ENCODE measurements at regions not wholly inside any gene's neighbourhood (a gene's known extent, or its start where the extent isn't known, plus 50 kb on each side); places are given as distances from the start of the nearest gene placed in this dataset.

GRCh38 chr5:8905021-8905420 lies 640.9 kb downstream of the SEMA5A start:
- DNase-seq (ENCODE audit: low read depth, low spot score): no peak

DNA sequence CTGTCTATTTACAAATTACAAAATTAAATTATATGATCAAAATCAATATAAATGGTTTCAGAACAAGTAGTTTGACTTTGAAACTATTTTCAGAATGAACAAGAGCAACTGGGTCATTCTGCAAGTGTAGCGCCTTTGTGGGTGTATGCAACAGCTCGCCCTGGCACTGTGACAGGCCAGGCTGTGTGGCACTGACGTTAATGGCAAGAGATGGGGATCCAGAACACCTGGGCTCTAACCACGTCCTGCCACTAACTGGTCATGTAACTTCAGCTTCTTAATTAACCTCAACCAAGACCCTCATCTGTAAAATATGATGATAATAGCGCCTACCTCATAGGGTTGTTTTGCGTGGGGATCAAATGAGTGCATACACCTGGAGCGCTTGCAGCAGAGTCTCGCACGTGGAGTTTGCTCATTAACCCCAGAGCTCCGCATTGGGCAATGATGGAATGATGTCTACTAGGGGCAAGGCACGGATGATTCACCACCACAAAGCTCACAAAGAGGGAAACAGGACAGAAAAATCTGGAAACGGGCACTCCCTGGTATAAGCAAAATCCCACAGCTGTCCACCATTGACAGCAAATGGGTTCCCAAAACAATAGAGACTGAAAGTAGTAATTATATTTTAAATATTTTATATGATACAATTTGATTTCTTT lies 639.4 kb downstream of the SEMA5A start:
- no peak for DNase-seq (ENCODE audit: low read depth, low spot score)

DNA sequence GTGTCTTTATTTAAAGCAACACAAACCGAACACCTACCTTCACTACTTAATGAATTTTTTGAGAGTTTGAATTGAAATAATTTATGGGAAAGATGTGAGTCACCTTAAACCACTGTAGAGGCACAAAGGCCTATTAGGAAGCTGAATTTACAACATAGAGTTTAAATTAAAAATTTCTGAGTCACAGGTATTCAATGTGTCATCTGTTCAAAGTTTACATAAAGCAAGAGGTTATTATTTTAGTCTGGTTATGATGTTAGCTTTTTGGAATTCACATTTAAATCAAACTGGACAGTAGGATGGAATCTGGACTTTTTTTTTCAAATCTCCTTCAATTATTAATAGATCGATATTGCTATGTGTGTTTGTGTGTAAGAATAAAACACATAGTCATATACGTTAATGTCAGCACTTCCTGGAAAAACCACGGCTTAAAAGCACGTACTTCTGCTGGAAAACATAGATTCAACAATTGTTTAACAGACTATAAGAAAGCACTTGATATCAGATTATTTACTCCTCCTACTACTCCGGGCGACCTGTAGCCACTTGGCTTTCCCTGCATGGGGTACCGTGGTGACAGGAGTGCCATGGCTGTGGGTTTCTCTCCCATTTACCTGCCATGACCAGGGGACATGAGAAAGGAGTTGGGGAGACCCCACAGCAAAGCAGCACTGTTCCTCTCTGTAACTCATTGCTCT lies 638.6 kb downstream of the SEMA5A start:
- no peak for DNase-seq (ENCODE audit: low read depth, low spot score)

DNA sequence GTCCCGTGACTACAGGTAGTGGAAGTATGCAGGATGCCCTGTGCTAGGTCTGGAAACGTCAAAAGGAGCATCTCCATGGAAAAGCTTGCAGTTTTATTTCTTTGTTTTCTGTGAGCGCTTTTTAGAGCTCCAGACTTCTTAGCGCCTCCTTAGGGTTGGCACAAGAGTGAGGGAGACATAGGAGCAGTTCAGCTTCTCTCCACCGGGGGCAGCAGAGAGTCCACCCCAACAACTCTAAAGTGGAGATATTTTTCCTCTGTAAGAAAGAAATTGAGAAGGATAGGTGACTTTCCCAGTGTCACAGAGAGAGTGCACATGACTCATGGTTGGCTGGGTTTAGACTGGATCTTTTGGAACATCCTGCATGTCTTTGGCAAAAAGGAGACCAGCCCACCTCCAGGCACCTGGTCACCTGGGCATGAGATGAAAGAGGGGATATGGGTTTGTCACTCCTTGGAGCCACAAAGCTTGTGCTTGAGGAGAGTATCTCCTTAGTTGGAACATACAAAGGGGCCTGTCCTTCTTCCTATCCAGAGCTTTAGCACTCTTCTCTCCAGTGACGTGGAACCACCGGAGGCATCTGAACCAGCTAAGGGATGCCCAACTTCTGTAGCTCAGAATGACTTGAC lies 637.7 kb downstream of the SEMA5A start:
- peak; percentile 85 for DNase-seq (ENCODE audit: low read depth, low spot score)

DNA sequence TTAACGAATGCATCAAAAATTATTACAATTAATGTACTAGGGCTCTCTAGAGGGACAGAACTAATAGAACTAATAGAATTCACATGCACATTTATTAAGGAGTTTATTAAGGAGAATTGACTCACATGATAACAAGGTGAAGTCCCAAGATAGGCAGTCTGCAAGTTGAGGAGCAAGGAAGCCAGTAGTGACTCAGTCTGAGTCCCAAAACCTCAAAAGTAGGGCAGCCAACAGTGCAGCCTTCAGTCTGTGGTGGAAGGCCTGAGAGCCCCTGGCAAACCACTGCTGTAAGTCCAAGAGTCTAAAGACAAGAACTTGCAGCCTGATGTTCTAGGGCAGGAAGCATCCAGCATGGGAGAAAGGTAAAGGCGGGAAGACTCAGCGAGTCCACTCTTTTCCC lies 633.8 kb downstream of the SEMA5A start:
- no peak for DNase-seq (ENCODE audit: low read depth, low spot score)

DNA sequence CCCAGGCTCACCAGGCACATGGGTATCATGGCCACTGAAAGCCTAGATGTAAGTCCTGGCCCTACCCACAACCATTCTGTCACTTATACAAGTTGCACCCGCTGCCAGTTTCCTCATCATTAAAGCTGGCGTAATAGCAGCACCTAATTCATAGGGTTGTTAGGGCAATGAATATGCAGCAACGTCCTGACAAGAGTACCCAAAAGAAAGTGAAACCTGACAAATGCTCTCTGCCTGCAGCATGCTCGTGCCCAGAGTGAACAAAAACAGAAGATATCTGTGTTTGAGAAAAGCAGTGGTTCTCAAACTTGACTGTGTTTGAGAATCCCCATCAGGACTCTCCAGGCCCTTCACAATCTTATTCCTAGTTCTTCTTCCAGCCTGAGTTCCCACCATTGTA lies 632.4 kb downstream of the SEMA5A start:
- no peak for DNase-seq (ENCODE audit: low read depth, low spot score)

- no peak for DNase-seq (ENCODE audit: low read depth, low spot score)
Measured at GRCh38 chr5:8919096-8919495, 626.8 kb downstream of the SEMA5A start.

- DNase-seq (ENCODE audit: low read depth, low spot score): no peak
Measured at GRCh38 chr5:8923526-8923925, 622.3 kb downstream of the SEMA5A start.

DNA sequence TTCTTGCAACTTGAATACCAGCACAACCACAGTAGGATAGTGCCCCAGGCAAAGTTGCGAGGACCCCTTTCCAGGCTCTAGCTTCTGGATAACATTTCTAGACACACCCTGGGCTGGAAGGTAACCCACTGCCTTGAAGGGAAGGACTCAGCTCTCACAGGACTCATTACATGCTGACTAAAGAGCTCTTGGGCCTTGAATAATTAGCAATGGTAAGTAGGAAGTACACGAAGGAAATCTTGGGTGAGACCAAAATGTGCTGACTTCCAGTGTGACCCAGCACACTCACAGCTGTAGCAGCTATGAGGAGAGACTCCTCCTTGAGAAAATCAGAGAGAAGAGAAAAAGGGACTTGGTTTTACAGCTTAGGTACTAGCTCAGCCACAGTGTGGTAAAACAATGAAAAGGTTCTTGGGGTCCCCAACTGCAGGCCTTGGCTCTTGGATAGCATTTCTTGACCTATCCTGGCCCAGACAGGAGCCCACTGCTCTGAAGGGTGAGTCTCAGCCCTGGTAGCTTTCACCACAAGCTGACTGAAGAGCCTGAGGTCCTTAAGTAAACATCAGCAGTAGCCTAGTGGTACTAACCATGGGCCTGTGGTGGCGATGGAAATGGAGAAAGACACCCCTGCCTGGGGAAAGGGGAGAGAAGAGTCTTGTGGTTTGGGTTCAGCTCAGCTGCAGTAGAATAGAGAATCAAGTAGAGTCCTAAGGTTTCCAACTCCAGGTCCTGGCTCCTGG lies 621.7 kb downstream of the SEMA5A start:
- DNase-seq (ENCODE audit: low read depth, low spot score): no peak

- DNase-seq (ENCODE audit: low read depth, low spot score): no peak
Measured at GRCh38 chr5:8930021-8930420, 615.9 kb downstream of the SEMA5A start.

DNA sequence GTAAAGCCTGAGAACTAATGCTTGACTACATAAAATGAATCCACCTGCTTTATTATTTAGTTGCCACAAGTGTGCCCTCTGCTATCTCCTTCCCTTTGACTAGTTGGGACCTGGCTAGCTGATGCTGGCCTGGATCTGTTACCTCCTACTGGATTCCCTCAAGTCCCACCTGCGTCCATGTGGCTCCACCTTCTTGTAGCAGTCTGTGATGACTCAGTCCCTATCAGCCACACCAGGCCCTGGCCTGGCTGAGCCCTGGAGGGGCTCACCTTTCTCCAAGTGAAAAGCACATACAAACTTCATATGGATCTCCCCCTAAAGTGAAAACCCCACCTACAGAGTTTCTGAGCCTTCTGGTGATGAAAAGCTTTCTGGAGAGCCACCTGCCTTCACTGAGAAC lies 611.4 kb downstream of the SEMA5A start:
- no peak for DNase-seq (ENCODE audit: low read depth, low spot score)

DNA sequence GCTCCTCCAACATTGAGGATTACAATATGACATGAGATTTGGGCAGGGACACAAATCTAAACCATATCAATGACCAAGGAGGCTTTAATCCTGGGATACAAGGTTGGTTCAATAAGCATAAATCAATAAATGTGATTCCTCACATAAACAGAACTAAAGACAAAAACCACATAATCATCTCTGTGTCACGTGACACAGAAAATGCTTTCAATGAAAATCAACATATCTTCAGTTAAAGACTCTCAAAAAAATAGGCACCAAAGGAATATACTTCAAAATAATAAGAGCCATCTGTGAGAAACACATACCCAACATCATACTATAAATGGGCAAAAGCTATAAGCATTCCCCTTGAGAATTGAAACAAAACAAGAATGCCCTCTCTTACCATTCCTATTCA lies 604.9 kb downstream of the SEMA5A start:
- no peak for DNase-seq (ENCODE audit: low read depth, low spot score)

GRCh38 chr5:8943301-8943700 lies 602.6 kb downstream of the SEMA5A start:
- no peak for DNase-seq (ENCODE audit: low read depth, low spot score)

DNA sequence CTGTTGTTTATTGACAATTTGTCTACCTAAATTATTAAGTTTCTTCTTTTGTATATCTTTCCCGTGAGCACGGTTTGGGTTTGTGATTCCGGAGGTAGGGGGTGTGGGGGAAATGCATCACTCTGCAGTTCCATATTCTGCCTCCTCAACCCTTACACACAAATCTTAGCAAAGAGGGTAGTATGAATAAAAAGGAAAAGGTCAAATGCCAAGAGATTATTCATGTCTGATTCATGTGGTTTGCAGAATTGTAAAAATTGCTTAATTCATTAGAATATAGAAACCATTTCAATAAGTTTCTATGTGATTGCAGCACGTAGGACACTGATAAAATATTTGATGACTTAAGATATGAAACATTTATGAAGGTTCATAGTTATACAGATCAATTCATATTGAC lies 601.9 kb downstream of the SEMA5A start:
- DNase-seq (ENCODE audit: low read depth, low spot score): no peak

DNA sequence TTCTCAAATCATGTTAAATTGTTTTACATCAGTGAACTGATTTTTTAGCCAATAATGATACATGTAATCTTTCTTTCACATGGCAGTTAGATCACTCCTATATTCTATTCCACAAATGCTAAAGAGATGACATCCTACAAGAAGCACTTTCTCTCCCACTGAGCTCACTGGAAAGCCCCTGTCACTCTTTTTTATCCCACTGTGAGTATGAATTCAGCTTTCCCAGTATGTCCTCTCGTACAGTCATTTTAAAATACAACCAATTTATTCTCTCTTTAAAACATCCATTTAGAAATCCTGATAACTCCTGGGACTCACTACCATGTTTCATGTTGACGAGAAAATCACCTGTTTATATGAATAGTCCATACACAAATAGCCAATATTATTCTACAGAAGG lies 599.9 kb downstream of the SEMA5A start:
- no peak for DNase-seq (ENCODE audit: low read depth, low spot score)

DNA sequence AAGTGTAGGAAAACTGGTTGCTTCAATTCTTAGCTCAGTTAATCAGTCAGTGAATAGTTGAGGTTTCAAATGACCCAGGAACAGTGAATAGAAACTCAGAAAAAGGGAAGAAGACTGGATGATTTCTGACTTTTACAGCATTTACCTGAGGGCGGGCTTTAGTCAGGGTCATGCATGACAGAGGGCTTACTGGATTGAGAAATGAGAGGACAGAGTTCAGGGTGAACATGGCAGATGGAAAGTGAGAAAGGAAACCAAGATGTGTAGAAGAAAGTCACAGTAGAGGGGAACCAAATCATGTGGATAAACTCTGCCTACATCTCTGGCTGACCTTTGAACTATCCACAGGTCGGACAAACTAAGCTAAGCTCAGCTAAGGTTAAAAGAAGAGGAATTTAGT lies 596.0 kb downstream of the SEMA5A start:
- DNase-seq (ENCODE audit: low read depth, low spot score): no peak

DNA sequence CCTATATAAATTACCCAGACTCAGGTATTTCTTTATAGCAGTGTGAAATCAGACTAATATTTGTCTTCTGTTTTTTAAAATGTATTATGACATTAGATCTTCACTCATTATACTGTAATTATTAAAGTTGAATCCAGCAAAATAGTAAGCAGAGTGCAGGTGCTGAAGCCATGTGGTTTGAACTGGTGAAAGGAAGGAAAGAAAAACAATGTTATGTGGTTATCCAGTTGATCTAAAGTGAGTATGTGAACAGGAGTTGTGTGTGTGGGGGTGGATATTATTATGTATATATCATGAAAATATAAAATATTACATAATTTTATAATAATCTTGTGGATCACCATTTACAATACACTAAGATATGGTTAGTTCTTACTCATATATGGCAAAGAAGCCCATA lies 593.7 kb downstream of the SEMA5A start:
- DNase-seq (ENCODE audit: low read depth, low spot score): no peak

GRCh38 chr5:8953016-8953415 lies 592.9 kb downstream of the SEMA5A start:
- DNase-seq (ENCODE audit: low read depth, low spot score): no peak

GRCh38 chr5:8953911-8954438 lies 591.9 kb downstream of the SEMA5A start:
- DNase-seq (ENCODE audit: low read depth, low spot score): no peak

DNA sequence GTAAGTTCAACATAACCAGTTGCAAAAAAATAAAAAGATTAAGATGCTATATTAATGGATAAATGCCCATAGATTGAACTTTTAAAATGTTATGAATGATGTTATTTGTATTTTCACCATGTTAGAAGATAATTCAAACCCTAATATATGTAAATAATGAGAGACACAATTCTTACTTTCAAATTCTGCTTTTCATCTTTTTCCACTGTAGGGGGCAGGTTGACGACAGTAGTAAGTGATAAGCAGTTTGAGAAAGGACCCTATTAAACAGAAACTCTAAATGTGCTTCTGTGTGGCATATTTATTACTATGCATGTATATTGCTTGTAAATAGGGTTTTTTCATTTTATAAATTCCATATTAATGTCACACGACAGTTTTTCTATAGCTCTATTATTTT lies 591.1 kb downstream of the SEMA5A start:
- DNase-seq (ENCODE audit: low read depth, low spot score): no peak

DNA sequence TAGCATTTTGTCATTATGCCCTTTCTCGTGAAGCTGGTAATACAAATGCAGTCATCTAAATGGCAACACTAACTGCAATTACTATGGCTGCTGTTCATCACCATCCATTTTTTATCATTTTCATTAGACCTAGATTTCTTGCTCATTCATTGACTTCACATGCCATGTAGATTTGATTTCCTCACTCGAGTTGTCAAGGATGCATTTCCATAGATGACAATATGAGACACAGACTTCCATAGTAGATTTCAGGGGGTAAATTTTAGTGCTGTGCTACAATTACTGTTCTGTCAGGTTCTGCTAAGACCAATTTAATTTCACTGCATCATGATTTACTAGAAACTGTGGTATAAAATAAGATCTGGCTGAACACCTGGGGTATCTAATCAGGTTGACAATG lies 589.2 kb downstream of the SEMA5A start:
- DNase-seq (ENCODE audit: low read depth, low spot score): no peak

DNA sequence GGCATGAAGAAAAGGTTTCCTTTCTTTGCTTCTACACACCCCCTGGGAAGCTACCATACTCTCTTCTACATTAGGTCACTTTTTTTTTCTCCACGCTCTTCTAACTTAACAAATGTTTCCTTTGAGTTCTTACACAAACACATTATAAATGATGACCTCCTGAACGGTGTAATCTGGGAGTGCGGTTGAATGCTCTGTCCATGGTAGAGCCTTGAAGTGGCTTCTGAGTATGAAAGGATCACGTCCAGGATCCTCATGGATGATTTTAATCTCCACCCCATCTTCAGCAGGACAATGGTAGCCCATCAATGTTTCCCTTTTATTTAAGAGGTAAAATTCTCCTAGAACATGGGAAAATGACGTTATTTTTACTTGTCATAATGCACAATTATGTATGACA lies 587.3 kb downstream of the SEMA5A start:
- DNase-seq (ENCODE audit: low read depth, low spot score): no peak

All from ELF-1 (cell line).